Fibroblast of pulmonary artery (primary cell): ENCODE measurements at regions not wholly inside any gene's neighbourhood (a gene's known extent, or its start where the extent isn't known, plus 50 kb on each side); places are given as distances from the start of the nearest gene placed in this dataset.
A peak's percentile ranks its signal among the peaks of the same experiment; 100 is the strongest.

Source experiments
- DNase-seq: peaks from one replicate; pipeline ENCODE4 v3.0.0-alpha.2; 2010; ENCODE audit warnings: low read depth
- H3K4me3 ChIP-seq: replicated peaks from 2 replicates; pipeline ENCODE4 v1.5.1; 2011; ENCODE audit warnings: low read depth, mild to moderate bottlenecking, control low read depth, low read length, moderate library complexity
- CTCF ChIP-seq: IDR thresholded peaks from 2 replicates; pipeline ENCODE4 v1.5.1; 2011; ENCODE audit warnings: mild to moderate bottlenecking, control low read depth, low read length, inconsistent platforms; ENCODE audit errors: missing control alignments

- TF ChIP-seq CTCF = no peak
- DNase-seq = no peak
- no peak overlapping the region for H3K4me3 ChIP-seq
These were observed 145.1 kb downstream of the LYPLAL1 start for GRCh38 chr1:219318826-219319225.

- peak; percentile 64 for DNase-seq
- peak; percentile 43 for TF ChIP-seq CTCF
- no peak overlapping the region for H3K4me3 ChIP-seq
These were observed 144.2 kb downstream of the LYPLAL1 start for GRCh38 chr1:219317762-219318353.

GRCh38 chr1:219316066-219316465 is 142.4 kb downstream of the LYPLAL1 start:
- no peak for DNase-seq
- no peak overlapping the region for H3K4me3 ChIP-seq
- no peak for TF ChIP-seq CTCF

- DNase-seq = no peak
- TF ChIP-seq CTCF = no peak
- H3K4me3 ChIP-seq = no peak overlapping the region
These were observed 140.3 kb downstream of the LYPLAL1 start for GRCh38 chr1:219313961-219314360.

GRCh38 chr1:219312967-219313366 is 139.3 kb downstream of the LYPLAL1 start:
- peak; percentile 74 for DNase-seq
- H3K4me3 ChIP-seq = no peak overlapping the region
- TF ChIP-seq CTCF = no peak

GRCh38 chr1:219310181-219310728 is 136.6 kb downstream of the LYPLAL1 start:
- H3K4me3 ChIP-seq = no peak overlapping the region
- DNase-seq = no peak
- no peak for TF ChIP-seq CTCF

DNA sequence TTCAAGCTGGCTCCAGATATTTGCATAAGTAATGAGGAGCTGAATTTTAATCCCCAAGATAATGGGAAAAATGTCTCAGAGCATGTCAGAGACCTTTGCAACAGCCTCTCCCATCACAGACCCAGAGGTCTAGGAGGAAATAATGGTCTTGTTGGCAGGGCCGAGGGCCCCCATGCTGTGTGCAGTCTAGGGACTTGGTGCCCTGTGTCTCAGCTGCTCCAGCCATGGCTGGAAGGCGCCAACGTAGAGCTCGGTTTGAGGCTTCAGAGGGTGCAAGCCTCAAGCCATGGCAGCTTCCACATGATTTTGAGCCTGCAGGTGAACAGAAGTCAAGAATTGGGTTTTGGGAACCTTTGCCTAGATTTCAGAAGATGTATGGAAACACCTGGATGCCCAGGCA is 134.7 kb downstream of the LYPLAL1 start:
- no peak overlapping the region for H3K4me3 ChIP-seq
- no peak for DNase-seq
- no peak for TF ChIP-seq CTCF
